HCT116 (cell line): ENCODE measurements at regions not wholly inside any gene's neighbourhood (a gene's known extent, or its start where the extent isn't known, plus 50 kb on each side); places are given as distances from the start of the nearest gene placed in this dataset.

Experiments used
- ATAC-seq: fragments of 200-7000 bp; cut with Tn5 transposase; 2 replicates; pipeline ENCODE4 v1.9.1; 2020; ENCODE audit warnings: mild to moderate bottlenecking, moderate library complexity
- BruUV-seq: library from RNA; stranded (reverse); fragments of 400-500 nt; replicated peaks from 2 replicates; lab custom pipeline; 2021; lab: Mats Ljungman, UMichigan
- CTCF ChIA-PET: fragments of 300-600 bp; sonication (Branson Sonifier 250); formaldehyde crosslinking; loops from one replicate; lab custom pipeline; 2021; ENCODE audit warnings: antibody characterized with exemption; lab: Charles Lee
- POLR2A ChIA-PET: fragments of 300-600, 350-600 bp; sonication (Branson Sonifier 250); formaldehyde crosslinking; loops from one replicate; lab custom pipeline; 2021; ENCODE audit warnings: antibody characterized with exemption; lab: Charles Lee
- RAD21 ChIA-PET, 2 experiments: fragments of 300-600 bp; sonication (Branson Sonifier 250); formaldehyde crosslinking; loops; one replicate each; lab custom pipeline; 2023; ENCODE audit warnings: low total read pairs in 2 of 2; ENCODE audit not compliant: uncharacterized antibody in 2 of 2, unreplicated experiment in 2 of 2, low non-redundant PET in 1 of 2; lab: Charles Lee
- DNase-seq: peaks from one replicate; pipeline ENCODE4 v3.0.0-alpha.2; 2010; ENCODE audit warnings: low read depth, low spot score
- H2AFZ ChIP-seq: fragments of 200-600 bp; shearing (Covaris generic), sonication (generic); 2 replicates; pipeline ENCODE4 v1.6.1; 2017; ENCODE audit warnings: low read depth, mixed run types, mixed read lengths, antibody characterized with exemption, low read length; ENCODE audit not compliant: poor library complexity, severe bottlenecking
- H3K27ac ChIP-seq: 2 replicates; pipeline ENCODE4 v1.5.1; 2012; ENCODE audit warnings: low read depth, low read length
- H3K27me3 ChIP-seq: fragments of 200-600 bp; sonication (generic); 2 replicates; pipeline ENCODE4 v1.6.1; 2016; ENCODE audit warnings: mixed run types, low read length, mixed read lengths; ENCODE audit not compliant: insufficient read depth
- H3K36me3 ChIP-seq, 2 experiments: fragments of 200-500 bp in 1 of 2; fragments of 200-600 bp in 1 of 2; sonication (Bioruptor generic) in 1 of 2; sonication (generic) in 1 of 2; 2 replicates each; pipeline versions ENCODE4 v1.5.1 to v1.6.1; 2014 to 2016; ENCODE audit warnings: low read length in 2 of 2, inconsistent platforms in 1 of 2, mixed read lengths in 1 of 2, mixed run types in 1 of 2; ENCODE audit not compliant: insufficient read depth in 2 of 2, control insufficient read depth in 1 of 2
- H3K4me1 ChIP-seq, 2 experiments: fragments of 200-600 bp in 1 of 2; sonication (generic) in 1 of 2; 2 replicates each; pipeline versions ENCODE4 v1.5.1 to v1.6.1; 2012 to 2017; ENCODE audit warnings: low read length in 2 of 2, inconsistent platforms in 1 of 2, mild to moderate bottlenecking in 1 of 2, mixed read lengths in 1 of 2, mixed run types in 1 of 2, moderate library complexity in 1 of 2; ENCODE audit not compliant: insufficient read depth in 2 of 2, control insufficient read depth in 1 of 2
- H3K4me2 ChIP-seq: fragments of 200-600 bp; sonication (generic); 2 replicates; pipeline ENCODE4 v1.6.1; 2017; ENCODE audit warnings: mixed run types, low read length, mixed read lengths
- H3K4me3 ChIP-seq, 2 experiments: fragments of 200-600 bp in 1 of 2; sonication (generic) in 1 of 2; replicated peaks in 1 of 2; 2 replicates each; pipeline ENCODE4 v1.5.1; 2011 to 2016; ENCODE audit warnings: low read length in 2 of 2, control low read depth in 1 of 2, low read depth in 1 of 2, mild to moderate bottlenecking in 1 of 2, mixed read lengths in 1 of 2, mixed run types in 1 of 2
- H3K79me2 ChIP-seq: fragments of 200-600 bp; sonication (generic); 2 replicates; pipeline ENCODE4 v1.6.1; 2017; ENCODE audit warnings: mild to moderate bottlenecking, mixed run types, low read length, moderate library complexity, mixed read lengths; ENCODE audit not compliant: insufficient read depth
- H3K9ac ChIP-seq: fragments of 200-600 bp; sonication (generic); 2 replicates; pipeline ENCODE4 v1.6.1; 2016; ENCODE audit warnings: low read length, mixed read lengths
- H3K9me2 ChIP-seq: fragments of 200-600 bp; sonication (generic), shearing (Covaris generic); 2 replicates; pipeline ENCODE4 v1.6.1; 2017; ENCODE audit warnings: mixed run types, mild to moderate bottlenecking, moderate library complexity; ENCODE audit not compliant: insufficient read depth
- H3K9me3 ChIP-seq, 2 experiments: fragments of 200-500 bp in 1 of 2; fragments of 200-600 bp in 1 of 2; sonication (Bioruptor generic) in 1 of 2; sonication (generic) in 1 of 2; 2 replicates each; pipeline ENCODE4 v1.6.1; 2014 to 2017; ENCODE audit warnings: low read length in 2 of 2, mixed read lengths in 2 of 2, inconsistent platforms in 1 of 2, low read depth in 1 of 2, mild to moderate bottlenecking in 1 of 2, mixed run types in 1 of 2, moderate library complexity in 1 of 2; ENCODE audit not compliant: control insufficient read depth in 1 of 2, insufficient read depth in 1 of 2
- H4K20me1 ChIP-seq: fragments of 200-600 bp; sonication (generic), shearing (Covaris generic); 2 replicates; pipeline ENCODE4 v1.6.1; 2017; ENCODE audit warnings: mixed run types, mild to moderate bottlenecking, moderate library complexity; ENCODE audit not compliant: insufficient read depth
- CEBPB ChIP-seq: IDR thresholded peaks from 2 replicates; pipeline ENCODE4 v1.6.1; 2012; ENCODE audit warnings: low read depth
- EGR1 ChIP-seq: IDR thresholded peaks from 2 replicates; pipeline ENCODE4 v1.6.1; 2012; ENCODE audit warnings: low read depth
- EZH2 ChIP-seq: fragments of 200-600 bp; sonication (generic); IDR thresholded peaks from 2 replicates; pipeline ENCODE4 v1.6.1; 2017; ENCODE audit warnings: antibody characterized with exemption, mixed run types
- JUND ChIP-seq: IDR thresholded peaks from 2 replicates; pipeline ENCODE4 v1.6.1; 2012
- POLR2A ChIP-seq: IDR thresholded peaks from 2 replicates; pipeline ENCODE4 v1.7.0; 2011; ENCODE audit warnings: borderline replicate concordance; ENCODE audit not compliant: insufficient read depth, insufficient read length; ENCODE audit errors: extremely low read depth
- RAD21 ChIP-seq: IDR thresholded peaks from 2 replicates; pipeline ENCODE4 v1.6.1; 2012; ENCODE audit warnings: low read depth, mild to moderate bottlenecking
- SIN3A ChIP-seq: IDR thresholded peaks from 2 replicates; pipeline ENCODE4 v1.6.1; 2012; ENCODE audit warnings: low read depth
- SRF ChIP-seq: IDR thresholded peaks from 2 replicates; pipeline ENCODE4 v1.6.1; 2012; ENCODE audit warnings: low read depth
- TCF7L2 ChIP-seq: IDR thresholded peaks from 2 replicates; pipeline ENCODE4 v1.7.0; 2011; ENCODE audit warnings: borderline replicate concordance, inconsistent platforms; ENCODE audit not compliant: insufficient read depth, insufficient read length; ENCODE audit errors: extremely low read depth
- YY1 ChIP-seq: IDR thresholded peaks from 2 replicates; pipeline ENCODE4 v1.6.1; 2011; ENCODE audit warnings: low read length, low read depth, moderate library complexity, mild to moderate bottlenecking; ENCODE audit not compliant: insufficient replicate concordance; ENCODE audit errors: extremely low read depth
- ZFX ChIP-seq: fragments of 450-650 bp; IDR thresholded peaks from 2 replicates; pipeline ENCODE4 v1.6.1; 2017
- ZNF274 ChIP-seq: fragments of 200-500 bp; sonication (Bioruptor generic); IDR thresholded peaks from 2 replicates; pipeline ENCODE4 v1.6.1; 2014; ENCODE audit warnings: mild to moderate bottlenecking, low read depth, low read length, inconsistent platforms
- intact Hi-C: fragments of 100-400 bp; cut with micrococcal nuclease; formaldehyde crosslinking; loops from 2 replicates; pipeline ENCODE4 v1.10.0; 2022
- TF ChIP-seq, protein P1 (sequence below): IDR thresholded peaks from 2 replicates; pipeline ENCODE4 v1.6.1; 2011; ENCODE audit warnings: mild to moderate bottlenecking, low read length, moderate library complexity; ENCODE audit not compliant: insufficient replicate concordance; ENCODE audit errors: extremely low read depth
- TF ChIP-seq, protein P2 (sequence below), 3 experiments: fragments of 200-600 bp in 1 of 3; sonication (generic) in 1 of 3; IDR thresholded peaks in 2 of 3; conservative IDR thresholded peaks in 1 of 3; 2 replicates each; pipeline ENCODE4 v1.5.1; 2012 to 2017; ENCODE audit warnings: low read depth in 2 of 3, low read length in 2 of 3, antibody characterized with exemption in 1 of 3, borderline replicate concordance in 1 of 3, control low read depth in 1 of 3, mild to moderate bottlenecking in 1 of 3, mixed read lengths in 1 of 3, mixed run types in 1 of 3, moderate library complexity in 1 of 3; ENCODE audit not compliant: insufficient read depth in 1 of 3
- TF ChIP-seq, protein P3 (sequence below): IDR thresholded peaks from 2 replicates; pipeline ENCODE4 v1.6.1; 2012
- TF ChIP-seq, protein P4 (sequence below): IDR thresholded peaks from 2 replicates; pipeline ENCODE4 v1.6.1; 2012; ENCODE audit warnings: low read depth

DNA sequence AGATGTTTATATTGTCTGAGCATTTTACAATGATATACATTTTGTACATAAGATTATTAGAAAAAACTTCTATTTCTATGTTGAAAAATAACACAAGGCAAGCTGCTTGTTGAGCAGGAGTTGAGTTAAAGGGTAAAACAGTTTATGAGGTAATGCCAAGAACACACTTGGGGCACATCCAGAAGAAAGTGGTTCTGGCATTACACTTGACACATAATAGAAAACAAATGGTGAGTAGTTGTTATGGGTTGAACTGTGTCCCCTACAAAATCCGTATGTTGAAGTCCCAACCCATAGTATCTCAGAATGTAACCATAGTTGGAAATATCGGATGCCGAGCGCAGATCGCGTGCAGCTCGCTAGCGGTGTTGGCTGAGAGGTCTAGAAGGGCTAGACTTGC, 354.3 kb upstream of the GOT2 start:
- CTCF ChIA-PET, result no interaction called here
- Histone ChIP-seq H4K20me1 (no peaks in the 10 kb centered on the region), H3K9ac (no peak overlapping the region), H3K79me2 (no peaks in the 10 kb centered on the region), H3K4me2 (no peak overlapping the region), H3K9me3 (peaks cover 3 to 13% of the 10 kb centered on the region in 2 experiments; a peak in 2 of 4 replicates), H3K9me2 (no peaks in the 10 kb centered on the region), H3K27me3 (no peaks in the 10 kb centered on the region), H2AFZ (no peak overlapping the region), H3K27ac (no peak overlapping the region), H3K36me3 (no peaks in the 10 kb centered on the region), H3K4me1 (no peaks in the 10 kb centered on the region), H3K4me3 (no peak overlapping the region)
- BruUV-seq, result no TSS peak
- ATAC-seq (no peak), DNase-seq (no peak)
- RAD21 ChIA-PET, result no interaction called here
- POLR2A ChIA-PET, result no interaction called here
- intact Hi-C loops, result no loop called here
- TF ChIP-seq, protein P1, sequence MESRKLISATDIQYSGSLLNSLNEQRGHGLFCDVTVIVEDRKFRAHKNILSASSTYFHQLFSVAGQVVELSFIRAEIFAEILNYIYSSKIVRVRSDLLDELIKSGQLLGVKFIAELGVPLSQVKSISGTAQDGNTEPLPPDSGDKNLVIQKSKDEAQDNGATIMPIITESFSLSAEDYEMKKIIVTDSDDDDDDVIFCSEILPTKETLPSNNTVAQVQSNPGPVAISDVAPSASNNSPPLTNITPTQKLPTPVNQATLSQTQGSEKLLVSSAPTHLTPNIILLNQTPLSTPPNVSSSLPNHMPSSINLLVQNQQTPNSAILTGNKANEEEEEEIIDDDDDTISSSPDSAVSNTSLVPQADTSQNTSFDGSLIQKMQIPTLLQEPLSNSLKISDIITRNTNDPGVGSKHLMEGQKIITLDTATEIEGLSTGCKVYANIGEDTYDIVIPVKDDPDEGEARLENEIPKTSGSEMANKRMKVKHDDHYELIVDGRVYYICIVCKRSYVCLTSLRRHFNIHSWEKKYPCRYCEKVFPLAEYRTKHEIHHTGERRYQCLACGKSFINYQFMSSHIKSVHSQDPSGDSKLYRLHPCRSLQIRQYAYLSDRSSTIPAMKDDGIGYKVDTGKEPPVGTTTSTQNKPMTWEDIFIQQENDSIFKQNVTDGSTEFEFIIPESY, result no peak
- TF ChIP-seq EZH2 (no peak), SRF (no peak), RAD21 (no peak), TCF7L2 (no peak), SIN3A (no peak), ZNF274 (no peak), ZFX (no peak), POLR2A (no peak), JUND (no peak), CEBPB (no peak), EGR1 (no peak), YY1 (no peak)
- TF ChIP-seq, protein P2, sequence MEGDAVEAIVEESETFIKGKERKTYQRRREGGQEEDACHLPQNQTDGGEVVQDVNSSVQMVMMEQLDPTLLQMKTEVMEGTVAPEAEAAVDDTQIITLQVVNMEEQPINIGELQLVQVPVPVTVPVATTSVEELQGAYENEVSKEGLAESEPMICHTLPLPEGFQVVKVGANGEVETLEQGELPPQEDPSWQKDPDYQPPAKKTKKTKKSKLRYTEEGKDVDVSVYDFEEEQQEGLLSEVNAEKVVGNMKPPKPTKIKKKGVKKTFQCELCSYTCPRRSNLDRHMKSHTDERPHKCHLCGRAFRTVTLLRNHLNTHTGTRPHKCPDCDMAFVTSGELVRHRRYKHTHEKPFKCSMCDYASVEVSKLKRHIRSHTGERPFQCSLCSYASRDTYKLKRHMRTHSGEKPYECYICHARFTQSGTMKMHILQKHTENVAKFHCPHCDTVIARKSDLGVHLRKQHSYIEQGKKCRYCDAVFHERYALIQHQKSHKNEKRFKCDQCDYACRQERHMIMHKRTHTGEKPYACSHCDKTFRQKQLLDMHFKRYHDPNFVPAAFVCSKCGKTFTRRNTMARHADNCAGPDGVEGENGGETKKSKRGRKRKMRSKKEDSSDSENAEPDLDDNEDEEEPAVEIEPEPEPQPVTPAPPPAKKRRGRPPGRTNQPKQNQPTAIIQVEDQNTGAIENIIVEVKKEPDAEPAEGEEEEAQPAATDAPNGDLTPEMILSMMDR (IDR thresholded peaks at IDR 0.05 in 2 of 3, conservative IDR thresholded peaks at IDR 0.05 in 1 of 3; ENCODE audit: borderline replicate concordance in 1 of 3, insufficient read depth in 1 of 3, low read depth in 2 of 3, low read length in 2 of 3), result no peak
- TF ChIP-seq, protein P3, sequence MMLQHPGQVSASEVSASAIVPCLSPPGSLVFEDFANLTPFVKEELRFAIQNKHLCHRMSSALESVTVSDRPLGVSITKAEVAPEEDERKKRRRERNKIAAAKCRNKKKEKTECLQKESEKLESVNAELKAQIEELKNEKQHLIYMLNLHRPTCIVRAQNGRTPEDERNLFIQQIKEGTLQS, result no peak
- TF ChIP-seq, protein P4, sequence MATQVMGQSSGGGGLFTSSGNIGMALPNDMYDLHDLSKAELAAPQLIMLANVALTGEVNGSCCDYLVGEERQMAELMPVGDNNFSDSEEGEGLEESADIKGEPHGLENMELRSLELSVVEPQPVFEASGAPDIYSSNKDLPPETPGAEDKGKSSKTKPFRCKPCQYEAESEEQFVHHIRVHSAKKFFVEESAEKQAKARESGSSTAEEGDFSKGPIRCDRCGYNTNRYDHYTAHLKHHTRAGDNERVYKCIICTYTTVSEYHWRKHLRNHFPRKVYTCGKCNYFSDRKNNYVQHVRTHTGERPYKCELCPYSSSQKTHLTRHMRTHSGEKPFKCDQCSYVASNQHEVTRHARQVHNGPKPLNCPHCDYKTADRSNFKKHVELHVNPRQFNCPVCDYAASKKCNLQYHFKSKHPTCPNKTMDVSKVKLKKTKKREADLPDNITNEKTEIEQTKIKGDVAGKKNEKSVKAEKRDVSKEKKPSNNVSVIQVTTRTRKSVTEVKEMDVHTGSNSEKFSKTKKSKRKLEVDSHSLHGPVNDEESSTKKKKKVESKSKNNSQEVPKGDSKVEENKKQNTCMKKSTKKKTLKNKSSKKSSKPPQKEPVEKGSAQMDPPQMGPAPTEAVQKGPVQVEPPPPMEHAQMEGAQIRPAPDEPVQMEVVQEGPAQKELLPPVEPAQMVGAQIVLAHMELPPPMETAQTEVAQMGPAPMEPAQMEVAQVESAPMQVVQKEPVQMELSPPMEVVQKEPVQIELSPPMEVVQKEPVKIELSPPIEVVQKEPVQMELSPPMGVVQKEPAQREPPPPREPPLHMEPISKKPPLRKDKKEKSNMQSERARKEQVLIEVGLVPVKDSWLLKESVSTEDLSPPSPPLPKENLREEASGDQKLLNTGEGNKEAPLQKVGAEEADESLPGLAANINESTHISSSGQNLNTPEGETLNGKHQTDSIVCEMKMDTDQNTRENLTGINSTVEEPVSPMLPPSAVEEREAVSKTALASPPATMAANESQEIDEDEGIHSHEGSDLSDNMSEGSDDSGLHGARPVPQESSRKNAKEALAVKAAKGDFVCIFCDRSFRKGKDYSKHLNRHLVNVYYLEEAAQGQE, result no peak
